Hematopoietic multipotent progenitor cell treated with erythropoietin and hydrocortisone succinate and interleukin-3 and kit ligand, for 4 days (in vitro differentiated cells): ENCODE measurements at regions not wholly inside any gene's neighbourhood (a gene's known extent, or its start where the extent isn't known, plus 50 kb on each side); places are given as distances from the start of the nearest gene placed in this dataset.

Experiments
- DNase-seq: peaks from one replicate; pipeline ENCODE4 v3.0.0-alpha.2; 2015

DNA sequence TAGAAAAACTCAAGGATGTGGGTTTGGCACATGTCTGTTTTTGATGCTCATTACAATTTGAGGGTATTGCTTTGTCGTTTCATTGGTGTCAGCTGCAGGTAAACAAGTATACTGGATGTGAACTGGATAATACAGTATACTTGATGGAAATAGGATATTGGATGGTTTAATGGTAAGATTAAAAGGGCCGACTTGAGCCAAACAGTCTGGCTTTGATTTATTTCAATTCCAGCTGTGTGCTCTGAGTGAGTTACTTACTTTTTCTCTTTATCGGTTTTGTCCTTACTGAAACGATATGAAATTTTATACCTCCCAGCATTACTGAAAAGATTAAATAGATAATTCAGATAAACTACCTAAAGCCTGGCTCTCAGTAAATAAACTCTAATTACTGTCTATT, 227.6 kb downstream of the ASXL3 start:
- DNase-seq = no peak

DNA sequence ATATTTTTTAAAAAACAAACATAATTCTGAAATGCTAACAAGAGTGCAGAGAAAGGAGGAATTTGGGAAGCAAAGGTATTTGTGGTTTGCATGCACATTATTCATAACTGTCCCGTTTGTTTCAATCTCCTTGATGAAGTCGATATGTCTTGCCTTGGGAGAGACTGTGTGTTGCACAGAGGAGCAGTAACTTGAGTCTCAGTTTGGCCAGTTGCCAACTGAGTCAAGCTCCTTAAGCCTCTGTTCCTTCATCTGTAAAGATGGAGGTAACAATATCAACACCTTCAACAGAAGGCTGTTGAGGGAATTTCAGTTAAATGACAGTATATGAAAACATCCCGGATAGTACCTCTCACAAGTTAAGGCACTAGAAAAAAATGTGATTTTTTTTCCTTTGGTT, 226.2 kb downstream of the ASXL3 start:
- DNase-seq = no peak

- DNase-seq = no peak
These were observed 225.6 kb downstream of the ASXL3 start for GRCh38 chr18:33803636-33804035.

DNA sequence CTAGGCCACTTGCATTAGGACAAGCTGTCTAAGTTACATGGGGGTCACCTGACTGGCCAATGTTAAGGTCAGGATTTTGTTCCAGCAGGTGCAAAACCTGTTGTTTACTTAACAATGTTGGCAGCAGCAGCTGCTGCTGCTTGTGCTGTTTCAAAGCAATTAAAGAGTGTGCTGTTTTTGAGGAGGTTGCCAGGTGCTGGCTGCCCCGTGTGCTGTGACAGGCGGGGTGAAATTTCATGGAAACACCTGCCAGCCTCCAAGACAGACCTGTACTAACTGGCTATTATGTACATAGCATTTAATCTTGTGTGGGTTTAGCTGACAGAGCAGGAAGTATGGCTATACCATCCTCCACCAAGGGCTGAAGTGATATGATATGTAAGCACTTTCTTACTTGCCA, 224.9 kb downstream of the ASXL3 start:
- no peak for DNase-seq
